Gastrocnemius medialis (tissue), 4 donors: ENCODE measurements at regions not wholly inside any gene's neighbourhood (a gene's known extent, or its start where the extent isn't known, plus 50 kb on each side); places are given as distances from the start of the nearest gene placed in this dataset.

ENCODE experiments used
- ATAC-seq, 2 donors: fragments of 150-250 bp; one replicate each; pipeline ENCODE4 v1.9.1; 2016
- DNase-seq, 2 donors: peaks; one replicate each; pipeline ENCODE4 v3.0.0-alpha.2; 2019
- H3K27ac ChIP-seq, 4 donors: fragments of 200-600 bp; sonication (generic); 1 replicate in 1 of 4; 2 replicates in 3 of 4; pipeline ENCODE4 v1.5.1; 2016 to 2018; ENCODE audit warnings: mild to moderate bottlenecking in 2 of 4, moderate library complexity in 1 of 4
- H3K27me3 ChIP-seq, 3 donors: fragments of 200-600 bp; sonication (generic) in 2 of 3; 1 replicate in 1 of 3; 2 replicates in 2 of 3; pipeline versions ENCODE4 v1.5.1 to v1.6.0; 2016 to 2019; ENCODE audit warnings: mild to moderate bottlenecking in 1 of 3, moderate library complexity in 1 of 3
- H3K36me3 ChIP-seq, 2 donors: fragments of 200-600 bp; sonication (generic) in 1 of 2; one replicate each; pipeline ENCODE4 v1.5.1; 2017 to 2018
- H3K4me1 ChIP-seq, 2 donors: fragments of 200-600 bp; sonication (generic) in 1 of 2; one replicate each; pipeline ENCODE4 v1.5.1; 2016 to 2017; ENCODE audit warnings: mild to moderate bottlenecking in 2 of 2
- H3K4me3 ChIP-seq, 4 donors: fragments of 200-600 bp; sonication (generic) in 3 of 4; 1 replicate in 1 of 4; 2 replicates in 3 of 4; pipeline ENCODE4 v1.5.1; 2016 to 2019; ENCODE audit warnings: mild to moderate bottlenecking in 2 of 4
- H3K9me3 ChIP-seq, 3 donors: fragments of 200-600 bp; sonication (generic) in 2 of 3; 1 replicate in 1 of 3; 2 replicates in 2 of 3; pipeline ENCODE4 v1.5.1; 2016 to 2019
- POLR2A ChIP-seq, 2 donors: fragments of 450-650 bp; IDR thresholded peaks; one replicate each; pipeline ENCODE4 v1.6.1; 2017; ENCODE audit warnings: antibody characterized with exemption in 2 of 2, mild to moderate bottlenecking in 2 of 2, moderate library complexity in 2 of 2
- in situ Hi-C, 4 donors: fragments of 200-750 bp; cut with MboI; loops; one replicate each; pipeline versions ENCODE4 v1.15.0 to v1.8.0; 2017; ENCODE audit warnings: low sequenced_read_pairs in 4 of 4
- intact Hi-C: fragments of 100-400 bp; cut with DNase I; formaldehyde crosslinking; loops from one replicate; pipeline ENCODE4 v1.15.1; 2023; ENCODE audit warnings: low total_unique reads
- TF ChIP-seq, protein P1 (sequence below), 5 experiments: fragments of 450-650 bp in 3 of 5; fragments of 200-600 bp in 2 of 5; sonication (generic) in 2 of 5; IDR thresholded peaks in 4 of 5; conservative IDR thresholded peaks in 1 of 5; 1 replicate in 4 of 5; 2 replicates in 1 of 5; pipeline ENCODE4 v1.5.1; 2016 to 2019; ENCODE audit warnings: antibody characterized with exemption in 5 of 5, mild to moderate bottlenecking in 3 of 5, moderate library complexity in 3 of 5

DNA sequence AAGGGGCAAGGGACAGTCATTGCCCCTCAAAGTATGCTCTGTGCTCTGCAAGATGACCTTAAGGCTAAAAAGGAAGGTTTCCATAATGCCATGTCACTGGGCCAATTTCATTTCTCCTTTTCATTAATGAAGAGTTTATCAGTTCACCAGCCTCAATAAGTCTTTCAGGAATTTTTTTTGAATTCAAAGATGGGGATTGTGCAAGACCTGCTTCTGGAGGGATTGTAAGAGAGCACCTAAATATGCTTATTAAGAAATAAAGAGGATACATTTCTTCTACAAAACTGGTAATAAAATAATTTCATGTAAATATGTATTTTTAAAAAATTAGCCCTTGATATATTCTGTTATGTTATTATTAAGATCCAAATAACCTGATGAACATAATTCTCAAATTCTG lies 86.8 kb upstream of the RGS4 start:
- Histone ChIP-seq H3K4me1 (no peaks in the 10 kb centered on the region), H3K4me3 (no peak overlapping the region), H3K36me3 (no peaks in the 10 kb centered on the region), H3K27me3 (no peaks in the 10 kb centered on the region), H3K9me3 (no peaks in the 10 kb centered on the region), H3K27ac (no peak overlapping the region)
- in situ Hi-C loops (no loop called here), intact Hi-C loops (no loop called here)
- TF ChIP-seq, protein P1, sequence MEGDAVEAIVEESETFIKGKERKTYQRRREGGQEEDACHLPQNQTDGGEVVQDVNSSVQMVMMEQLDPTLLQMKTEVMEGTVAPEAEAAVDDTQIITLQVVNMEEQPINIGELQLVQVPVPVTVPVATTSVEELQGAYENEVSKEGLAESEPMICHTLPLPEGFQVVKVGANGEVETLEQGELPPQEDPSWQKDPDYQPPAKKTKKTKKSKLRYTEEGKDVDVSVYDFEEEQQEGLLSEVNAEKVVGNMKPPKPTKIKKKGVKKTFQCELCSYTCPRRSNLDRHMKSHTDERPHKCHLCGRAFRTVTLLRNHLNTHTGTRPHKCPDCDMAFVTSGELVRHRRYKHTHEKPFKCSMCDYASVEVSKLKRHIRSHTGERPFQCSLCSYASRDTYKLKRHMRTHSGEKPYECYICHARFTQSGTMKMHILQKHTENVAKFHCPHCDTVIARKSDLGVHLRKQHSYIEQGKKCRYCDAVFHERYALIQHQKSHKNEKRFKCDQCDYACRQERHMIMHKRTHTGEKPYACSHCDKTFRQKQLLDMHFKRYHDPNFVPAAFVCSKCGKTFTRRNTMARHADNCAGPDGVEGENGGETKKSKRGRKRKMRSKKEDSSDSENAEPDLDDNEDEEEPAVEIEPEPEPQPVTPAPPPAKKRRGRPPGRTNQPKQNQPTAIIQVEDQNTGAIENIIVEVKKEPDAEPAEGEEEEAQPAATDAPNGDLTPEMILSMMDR (IDR thresholded peaks at IDR 0.05 in 4 of 5, conservative IDR thresholded peaks at IDR 0.05 in 1 of 5) = no peak
- TF ChIP-seq POLR2A (IDR thresholded peaks at IDR 0.05) = no peak
- no peak for ATAC-seq
- no peak for DNase-seq

DNA sequence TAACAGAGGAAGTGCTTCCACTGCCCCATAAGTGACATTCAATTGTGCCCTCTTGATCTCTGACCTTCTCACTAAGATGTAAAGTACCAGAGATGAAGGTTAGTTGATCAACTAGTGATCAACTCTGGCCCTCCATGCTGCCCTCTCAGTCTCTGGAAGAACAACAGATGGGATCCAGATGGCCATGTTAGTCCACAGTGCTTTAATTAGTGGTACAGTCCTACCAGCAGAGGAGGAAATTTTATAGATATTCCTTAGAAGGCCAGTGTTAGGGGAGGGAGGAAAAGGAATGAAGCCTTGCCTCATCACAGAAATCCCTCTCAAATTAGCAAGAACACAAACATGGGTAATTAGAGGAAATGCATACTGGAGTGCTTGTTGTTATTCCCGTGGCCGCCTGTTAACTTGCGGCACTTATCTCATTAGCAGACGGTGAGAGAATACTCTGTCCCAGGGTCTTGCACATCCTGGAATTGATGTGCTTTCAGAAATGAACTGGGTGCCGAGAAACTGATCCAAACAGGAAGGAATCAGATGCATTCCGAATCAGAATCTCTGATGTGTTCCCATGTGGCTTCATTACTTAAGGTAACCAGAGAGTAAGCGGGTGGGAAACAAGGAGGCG lies 91.1 kb upstream of the RGS4 start:
- ATAC-seq = no peak
- TF ChIP-seq, protein P1 (IDR thresholded peaks at IDR 0.05 in 4 of 5, conservative IDR thresholded peaks at IDR 0.05 in 1 of 5) = no peak
- no peak for TF ChIP-seq POLR2A (IDR thresholded peaks at IDR 0.05)

DNA sequence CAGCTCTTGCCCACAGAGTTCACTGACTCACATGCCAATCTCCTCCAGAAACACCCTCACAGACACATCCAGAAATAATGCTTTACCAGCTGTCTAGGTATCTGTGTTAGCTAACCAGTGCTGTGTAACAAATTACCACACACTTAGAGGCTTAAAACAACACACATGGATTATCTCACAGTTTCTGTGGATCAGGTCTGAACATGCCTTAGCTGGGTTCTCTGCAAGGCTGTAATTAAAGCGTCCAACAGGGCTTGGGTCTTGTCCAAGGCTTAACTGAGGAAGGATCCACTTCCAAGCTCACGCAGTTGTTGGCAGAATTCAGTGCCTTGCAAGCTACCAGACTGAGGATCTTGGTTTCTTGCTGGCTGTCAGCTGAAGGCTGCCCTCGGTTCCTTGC lies 92.5 kb upstream of the RGS4 start:
- no peak for ATAC-seq
- Histone ChIP-seq H3K27me3 (no peaks in the 10 kb centered on the region), H3K27ac (no peak overlapping the region), H3K4me1 (no peaks in the 10 kb centered on the region), H3K36me3 (no peaks in the 10 kb centered on the region), H3K9me3 (no peaks in the 10 kb centered on the region), H3K4me3 (no peak overlapping the region)
- TF ChIP-seq POLR2A (IDR thresholded peaks at IDR 0.05) = no peak
- TF ChIP-seq, protein P1 (IDR thresholded peaks at IDR 0.05 in 4 of 5, conservative IDR thresholded peaks at IDR 0.05 in 1 of 5) = no peak
- intact Hi-C loops = no loop called here
- DNase-seq = no peak
- in situ Hi-C loops = no loop called here

More for the DNA sequence above, 91.1 kb upstream of the RGS4 start:
- no peak for DNase-seq
- Histone ChIP-seq H3K27ac (no peak overlapping the region), H3K36me3 (no peaks in the 10 kb centered on the region), H3K27me3 (no peaks in the 10 kb centered on the region), H3K9me3 (no peaks in the 10 kb centered on the region), H3K4me3 (no peak overlapping the region), H3K4me1 (no peaks in the 10 kb centered on the region)
- in situ Hi-C loops = no loop called here
- intact Hi-C loops = no loop called here

DNA sequence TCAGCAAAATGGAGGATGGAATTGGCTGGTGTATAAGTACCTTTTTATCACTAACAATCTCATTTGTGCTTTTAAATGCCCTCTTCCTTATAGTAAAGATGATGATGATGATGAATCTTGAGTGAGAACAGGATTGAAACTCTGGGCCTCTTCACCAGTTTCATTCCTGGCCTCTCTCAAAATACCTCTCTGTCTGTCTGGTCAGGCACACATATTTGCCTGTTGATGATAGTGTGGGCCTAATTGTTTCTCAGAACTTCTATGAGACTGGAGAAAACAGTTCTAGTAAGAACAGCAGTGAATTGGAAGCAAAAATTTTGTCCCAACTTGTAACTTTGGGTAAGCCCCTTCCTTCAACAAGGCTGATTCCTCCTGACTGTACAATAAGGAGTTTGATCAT lies 94.4 kb upstream of the RGS4 start:
- no peaks in the 10 kb centered on the region for H3K9me3 ChIP-seq

More for the DNA sequence above, 94.4 kb upstream of the RGS4 start:
- Histone ChIP-seq H3K27me3 (no peaks in the 10 kb centered on the region), H3K4me1 (peaks cover 0 to 6% of the 10 kb centered on the region in 2 donors), H3K27ac (no peak overlapping the region), H3K36me3 (no peaks in the 10 kb centered on the region), H3K4me3 (no peak overlapping the region)
- intact Hi-C loops (no loop called here), in situ Hi-C loops (no loop called here)
- TF ChIP-seq, protein P1 (IDR thresholded peaks at IDR 0.05 in 4 of 5, conservative IDR thresholded peaks at IDR 0.05 in 1 of 5) = no peak
- TF ChIP-seq POLR2A (IDR thresholded peaks at IDR 0.05) = no peak
- ATAC-seq = no peak
- DNase-seq = no peak
